NB4 (cell line): ENCODE measurements at regions not wholly inside any gene's neighbourhood (a gene's known extent, or its start where the extent isn't known, plus 50 kb on each side); places are given as distances from the start of the nearest gene placed in this dataset.

Source experiments
- POLR2A ChIP-seq: IDR thresholded peaks from 2 replicates; pipeline ENCODE4 v1.6.1; 2011; ENCODE audit warnings: mild to moderate bottlenecking; ENCODE audit not compliant: insufficient read length; ENCODE audit errors: extremely low read depth
- TF ChIP-seq, protein P1 (sequence below): IDR thresholded peaks from one replicate; pipeline ENCODE4 v1.5.1; 2012; ENCODE audit warnings: low read depth, low read length

DNA sequence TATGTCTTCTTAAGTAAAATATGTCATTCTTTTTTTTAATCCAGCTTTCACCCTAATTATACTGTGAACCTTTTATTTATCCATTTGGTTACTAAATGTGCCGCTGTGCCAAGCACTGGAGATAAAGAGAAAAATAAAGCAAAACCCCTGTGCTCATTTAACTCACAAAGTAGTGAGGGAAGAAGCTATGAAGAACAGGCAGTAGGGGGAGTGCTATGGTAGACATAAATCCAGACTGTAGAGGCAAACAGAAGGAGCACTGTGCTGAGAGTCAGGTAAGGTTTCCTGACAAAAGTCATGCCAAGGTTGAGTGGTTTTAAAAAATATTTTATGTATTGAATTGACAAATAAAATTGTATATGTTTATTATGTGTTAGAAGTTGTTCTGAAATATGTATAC is 188.5 kb upstream of the SYT10 start:
- TF ChIP-seq, protein P1, sequence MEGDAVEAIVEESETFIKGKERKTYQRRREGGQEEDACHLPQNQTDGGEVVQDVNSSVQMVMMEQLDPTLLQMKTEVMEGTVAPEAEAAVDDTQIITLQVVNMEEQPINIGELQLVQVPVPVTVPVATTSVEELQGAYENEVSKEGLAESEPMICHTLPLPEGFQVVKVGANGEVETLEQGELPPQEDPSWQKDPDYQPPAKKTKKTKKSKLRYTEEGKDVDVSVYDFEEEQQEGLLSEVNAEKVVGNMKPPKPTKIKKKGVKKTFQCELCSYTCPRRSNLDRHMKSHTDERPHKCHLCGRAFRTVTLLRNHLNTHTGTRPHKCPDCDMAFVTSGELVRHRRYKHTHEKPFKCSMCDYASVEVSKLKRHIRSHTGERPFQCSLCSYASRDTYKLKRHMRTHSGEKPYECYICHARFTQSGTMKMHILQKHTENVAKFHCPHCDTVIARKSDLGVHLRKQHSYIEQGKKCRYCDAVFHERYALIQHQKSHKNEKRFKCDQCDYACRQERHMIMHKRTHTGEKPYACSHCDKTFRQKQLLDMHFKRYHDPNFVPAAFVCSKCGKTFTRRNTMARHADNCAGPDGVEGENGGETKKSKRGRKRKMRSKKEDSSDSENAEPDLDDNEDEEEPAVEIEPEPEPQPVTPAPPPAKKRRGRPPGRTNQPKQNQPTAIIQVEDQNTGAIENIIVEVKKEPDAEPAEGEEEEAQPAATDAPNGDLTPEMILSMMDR = no peak
- TF ChIP-seq POLR2A = no peak
